LNCAP (cell line): ENCODE measurements at regions not wholly inside any gene's neighbourhood (a gene's known extent, or its start where the extent isn't known, plus 50 kb on each side); places are given as distances from the start of the nearest gene placed in this dataset.

ENCODE experiments used
- CTCF ChIP-seq: fragments of 450-650 bp; IDR thresholded peaks from 2 replicates; pipeline ENCODE4 v1.5.1; 2017; ENCODE audit warnings: mild to moderate bottlenecking

- TF ChIP-seq CTCF = no peak
Measured at GRCh38 chr5:123819833-123820232, 307.9 kb downstream of the CSNK1G3 start.

DNA sequence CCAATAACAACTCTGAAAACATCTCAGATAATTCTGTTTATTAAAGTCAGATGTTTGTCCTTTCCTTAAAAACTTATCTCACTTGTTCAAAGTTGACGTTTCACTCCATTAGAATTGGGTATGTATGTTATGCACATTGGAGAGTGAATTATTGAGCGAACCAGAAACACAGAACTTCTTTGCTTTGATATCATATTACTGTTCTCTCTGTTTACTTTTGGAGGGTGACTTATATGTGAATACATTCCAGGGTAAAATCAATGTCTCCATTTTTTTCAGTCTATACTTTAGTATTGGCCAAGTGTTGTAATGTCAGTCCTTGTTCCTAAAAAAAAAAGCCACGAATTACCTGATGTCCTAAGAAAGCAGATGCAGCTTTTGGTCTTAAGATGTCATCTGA, 307.4 kb downstream of the CSNK1G3 start:
- TF ChIP-seq CTCF = no peak

GRCh38 chr5:123817267-123817666, 305.3 kb downstream of the CSNK1G3 start:
- no peak for TF ChIP-seq CTCF

DNA sequence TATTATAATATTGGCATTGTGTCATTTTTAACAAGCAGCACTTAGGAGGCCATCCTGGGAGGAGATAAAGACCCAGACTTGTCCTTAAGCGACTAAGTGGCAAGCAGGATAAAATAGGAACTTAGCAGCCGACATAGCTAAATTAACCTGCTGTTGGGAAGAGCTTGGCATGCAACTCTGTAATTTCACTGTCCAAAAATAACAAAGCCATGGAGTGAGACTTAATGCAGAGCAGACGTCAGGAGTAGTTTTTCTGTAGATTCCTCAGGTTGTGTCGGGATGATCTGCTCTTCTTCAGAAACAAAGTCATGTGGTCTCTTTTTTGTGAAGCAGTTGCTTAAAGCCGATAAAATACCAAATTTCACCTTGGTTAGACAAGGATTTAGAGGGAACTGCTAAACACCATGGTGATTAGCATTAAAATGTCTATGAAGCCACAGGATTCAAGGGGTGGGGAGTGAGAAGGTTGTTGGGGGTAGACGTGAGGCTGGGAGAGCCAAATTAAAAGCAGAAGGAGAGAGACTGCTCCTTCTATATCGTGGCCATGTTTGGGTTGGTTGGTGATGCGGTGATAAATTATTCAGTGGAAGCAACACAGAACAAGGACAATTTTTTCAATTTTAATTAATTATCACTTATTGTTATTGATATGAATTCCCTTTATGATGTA, 303.0 kb downstream of the CSNK1G3 start:
- no peak for TF ChIP-seq CTCF

GRCh38 chr5:123813937-123814624, 302.1 kb downstream of the CSNK1G3 start:
- no peak for TF ChIP-seq CTCF

DNA sequence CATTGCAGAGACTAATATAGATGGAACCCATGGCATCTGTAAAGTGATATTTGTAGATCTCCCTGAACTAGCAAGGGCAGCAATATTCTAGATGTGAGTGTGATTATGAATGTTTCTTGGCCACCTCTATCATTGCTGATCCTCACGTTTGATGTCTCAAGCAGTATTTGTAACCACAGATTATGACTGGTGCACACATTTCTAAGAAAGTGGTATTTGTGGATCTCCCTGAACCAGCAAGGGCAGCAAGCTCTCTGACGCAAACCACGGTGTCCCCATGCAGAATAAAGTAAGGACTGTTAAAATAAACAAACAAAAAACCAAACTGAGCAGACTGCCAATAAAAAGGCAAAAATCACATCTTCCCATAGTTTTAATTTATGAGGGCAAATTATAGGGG, 301.3 kb downstream of the CSNK1G3 start:
- no peak for TF ChIP-seq CTCF

- no peak for TF ChIP-seq CTCF
Measured at GRCh38 chr5:123811831-123812230, 299.9 kb downstream of the CSNK1G3 start.
